ENCODE measurements at regions not wholly inside any gene's neighbourhood (a gene's known extent, or its start where the extent isn't known, plus 50 kb on each side); places are given as distances from the start of the nearest gene placed in this dataset.

GRCh38 chr12:97027482-97027881, 120.4 kb downstream of the NEDD1 start:
- Histone ChIP-seq H3K27ac (ENCODE audit: low read depth in 2 of 2, low read length in 2 of 2) (no peak overlapping the region), H3K36me3 (ENCODE audit: control insufficient read depth in 2 of 3, insufficient read depth in 3 of 3, low read length in 3 of 3) (no peaks in the 10 kb centered on the region), H3K9ac (ENCODE audit: low read length in 3 of 3) (no peak overlapping the region), H3K4me1 (ENCODE audit: control insufficient read depth in 2 of 3, insufficient read depth in 2 of 3, low read depth in 1 of 3, low read length in 3 of 3) (no peaks in the 10 kb centered on the region), H3K9me3 (ENCODE audit: control insufficient read depth in 2 of 3, insufficient read depth in 1 of 3, low read length in 3 of 3) (no peaks in the 10 kb centered on the region), H3K4me3 (ENCODE audit: low read length in 3 of 3) (no peak overlapping the region), H3K27me3 (ENCODE audit: control insufficient read depth, insufficient read depth, low read length) (no peaks in the 10 kb centered on the region)
- FAIRE-seq (no peak), DNase-seq (no peak)
- TF ChIP-seq, protein P1, sequence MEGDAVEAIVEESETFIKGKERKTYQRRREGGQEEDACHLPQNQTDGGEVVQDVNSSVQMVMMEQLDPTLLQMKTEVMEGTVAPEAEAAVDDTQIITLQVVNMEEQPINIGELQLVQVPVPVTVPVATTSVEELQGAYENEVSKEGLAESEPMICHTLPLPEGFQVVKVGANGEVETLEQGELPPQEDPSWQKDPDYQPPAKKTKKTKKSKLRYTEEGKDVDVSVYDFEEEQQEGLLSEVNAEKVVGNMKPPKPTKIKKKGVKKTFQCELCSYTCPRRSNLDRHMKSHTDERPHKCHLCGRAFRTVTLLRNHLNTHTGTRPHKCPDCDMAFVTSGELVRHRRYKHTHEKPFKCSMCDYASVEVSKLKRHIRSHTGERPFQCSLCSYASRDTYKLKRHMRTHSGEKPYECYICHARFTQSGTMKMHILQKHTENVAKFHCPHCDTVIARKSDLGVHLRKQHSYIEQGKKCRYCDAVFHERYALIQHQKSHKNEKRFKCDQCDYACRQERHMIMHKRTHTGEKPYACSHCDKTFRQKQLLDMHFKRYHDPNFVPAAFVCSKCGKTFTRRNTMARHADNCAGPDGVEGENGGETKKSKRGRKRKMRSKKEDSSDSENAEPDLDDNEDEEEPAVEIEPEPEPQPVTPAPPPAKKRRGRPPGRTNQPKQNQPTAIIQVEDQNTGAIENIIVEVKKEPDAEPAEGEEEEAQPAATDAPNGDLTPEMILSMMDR (IDR thresholded peaks at IDR 0.05; ENCODE audit: borderline replicate concordance, extremely low read depth, insufficient read depth), result no peak
- intact Hi-C loops (cut with DNase I), result no loop called here

GRCh38 chr12:97038131-97038530, 131.1 kb downstream of the NEDD1 start:
- Histone ChIP-seq H3K4me1 (ENCODE audit: control insufficient read depth in 2 of 3, insufficient read depth in 2 of 3, low read depth in 1 of 3, low read length in 3 of 3) (no peaks in the 10 kb centered on the region), H3K27ac (ENCODE audit: low read depth in 2 of 2, low read length in 2 of 2) (no peak overlapping the region), H3K4me3 (ENCODE audit: low read length in 3 of 3) (no peak overlapping the region), H3K9ac (ENCODE audit: low read length in 3 of 3) (no peak overlapping the region), H3K27me3 (ENCODE audit: control insufficient read depth, insufficient read depth, low read length) (no peaks in the 10 kb centered on the region), H3K9me3 (ENCODE audit: control insufficient read depth in 2 of 3, insufficient read depth in 1 of 3, low read length in 3 of 3) (no peaks in the 10 kb centered on the region), H3K36me3 (ENCODE audit: control insufficient read depth in 2 of 3, insufficient read depth in 3 of 3, low read length in 3 of 3) (no peaks in the 10 kb centered on the region)
- DNase-seq, result no peak
- intact Hi-C loops (cut with DNase I), result no loop called here
- TF ChIP-seq, protein P1 (IDR thresholded peaks at IDR 0.05; ENCODE audit: borderline replicate concordance, extremely low read depth, insufficient read depth), result no peak
- FAIRE-seq, result no peak

GRCh38 chr12:97038834-97039233, 131.8 kb downstream of the NEDD1 start:
- Histone ChIP-seq H3K4me3 (ENCODE audit: low read length in 3 of 3) (no peak overlapping the region), H3K27me3 (ENCODE audit: control insufficient read depth, insufficient read depth, low read length) (no peaks in the 10 kb centered on the region), H3K36me3 (ENCODE audit: control insufficient read depth in 2 of 3, insufficient read depth in 3 of 3, low read length in 3 of 3) (no peaks in the 10 kb centered on the region), H3K9me3 (ENCODE audit: control insufficient read depth in 2 of 3, insufficient read depth in 1 of 3, low read length in 3 of 3) (no peaks in the 10 kb centered on the region), H3K9ac (ENCODE audit: low read length in 3 of 3) (no peak overlapping the region), H3K4me1 (ENCODE audit: control insufficient read depth in 2 of 3, insufficient read depth in 2 of 3, low read depth in 1 of 3, low read length in 3 of 3) (no peaks in the 10 kb centered on the region), H3K27ac (ENCODE audit: low read depth in 2 of 2, low read length in 2 of 2) (no peak overlapping the region)
- FAIRE-seq (no peak), DNase-seq (no peak)
- intact Hi-C loops (cut with DNase I), result no loop called here
- TF ChIP-seq, protein P1 (IDR thresholded peaks at IDR 0.05; ENCODE audit: borderline replicate concordance, extremely low read depth, insufficient read depth), result no peak

DNA sequence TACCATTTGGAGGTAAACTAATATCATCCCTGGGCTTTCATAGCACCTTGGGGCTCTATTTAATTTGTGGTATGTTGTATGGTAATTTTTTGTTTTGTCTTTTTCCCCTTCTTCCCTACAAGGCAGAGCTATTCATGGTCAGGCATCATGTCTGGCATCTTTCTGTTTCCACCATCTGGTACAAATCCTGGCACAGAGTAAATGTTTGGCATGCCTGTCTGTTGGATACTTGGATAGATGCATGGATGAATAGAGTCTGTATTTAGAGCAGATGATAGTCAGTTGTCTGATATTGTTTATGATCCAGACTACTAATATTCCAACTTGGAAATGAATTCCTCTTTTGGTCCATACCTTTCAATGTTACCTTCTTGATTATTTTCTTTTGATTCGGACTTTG, 139.8 kb downstream of the NEDD1 start:
- no peak for FAIRE-seq
- H3K27ac ChIP-seq (ENCODE audit: low read depth in 2 of 2, low read length in 2 of 2), result no peak overlapping the region
- DNase-seq, result no peak

More for the DNA sequence above, 139.8 kb downstream of the NEDD1 start:
- no peak overlapping the region for H3K9ac ChIP-seq (ENCODE audit: low read length in 3 of 3)
- TF ChIP-seq, protein P1 (IDR thresholded peaks at IDR 0.05; ENCODE audit: borderline replicate concordance, extremely low read depth, insufficient read depth), result no peak
- H3K9me3 ChIP-seq (ENCODE audit: control insufficient read depth in 2 of 3, insufficient read depth in 1 of 3, low read length in 3 of 3), result no peaks in the 10 kb centered on the region
- H3K36me3 ChIP-seq (ENCODE audit: control insufficient read depth in 2 of 3, insufficient read depth in 3 of 3, low read length in 3 of 3), result no peaks in the 10 kb centered on the region
- H3K4me1 ChIP-seq (ENCODE audit: control insufficient read depth in 2 of 3, insufficient read depth in 2 of 3, low read depth in 1 of 3, low read length in 3 of 3), result no peaks in the 10 kb centered on the region
- no peak overlapping the region for H3K4me3 ChIP-seq (ENCODE audit: low read length in 3 of 3)
- no peaks in the 10 kb centered on the region for H3K27me3 ChIP-seq (ENCODE audit: control insufficient read depth, insufficient read depth, low read length)
- intact Hi-C loops (cut with DNase I), result no loop called here

All from kidney (tissue), 13 donors.